Prostate gland (tissue), 2 donors: ENCODE measurements at regions not wholly inside any gene's neighbourhood (a gene's known extent, or its start where the extent isn't known, plus 50 kb on each side); places are given as distances from the start of the nearest gene placed in this dataset.

Experiments used
- POLR2A ChIP-seq: fragments of 450-650 bp; IDR thresholded peaks from one replicate; pipeline ENCODE4 v1.6.1; 2016; ENCODE audit warnings: antibody characterized with exemption, mild to moderate bottlenecking
- POLR2AphosphoS5 ChIP-seq: sonication (generic); formaldehyde crosslinking; IDR thresholded peaks from one replicate; pipeline ENCODE4 v1.6.1; 2017; ENCODE audit warnings: antibody characterized with exemption
- TF ChIP-seq, protein P1 (sequence below), 4 experiments: fragments of 200-600 bp in 2 of 4; fragments of 450-650 bp in 2 of 4; sonication (generic) in 2 of 4; IDR thresholded peaks; 1 replicate in 3 of 4; 2 replicates in 1 of 4; pipeline ENCODE4 v1.5.1; 2016 to 2019; ENCODE audit warnings: antibody characterized with exemption in 4 of 4, mild to moderate bottlenecking in 2 of 4, moderate library complexity in 2 of 4

DNA sequence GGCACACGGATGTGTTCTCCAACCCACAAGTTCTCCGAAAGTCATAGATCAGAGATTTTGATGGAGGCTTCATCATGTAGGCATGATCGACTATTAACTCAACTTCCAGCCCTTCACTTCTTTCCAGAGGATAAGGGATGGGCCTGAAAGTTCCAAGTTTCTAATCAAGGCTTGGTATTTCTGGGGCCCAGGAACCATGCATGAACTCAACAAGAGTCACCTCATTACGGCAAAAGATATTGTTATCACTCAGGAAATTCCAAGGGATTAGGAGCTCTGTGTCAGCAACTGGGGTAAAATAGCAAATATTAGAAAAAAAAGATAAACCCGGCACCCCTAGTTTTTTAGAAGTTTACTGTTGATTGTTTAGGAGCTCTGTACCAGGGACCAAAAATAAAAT, 240.1 kb upstream of the PPP1R2C start:
- TF ChIP-seq, protein P1, sequence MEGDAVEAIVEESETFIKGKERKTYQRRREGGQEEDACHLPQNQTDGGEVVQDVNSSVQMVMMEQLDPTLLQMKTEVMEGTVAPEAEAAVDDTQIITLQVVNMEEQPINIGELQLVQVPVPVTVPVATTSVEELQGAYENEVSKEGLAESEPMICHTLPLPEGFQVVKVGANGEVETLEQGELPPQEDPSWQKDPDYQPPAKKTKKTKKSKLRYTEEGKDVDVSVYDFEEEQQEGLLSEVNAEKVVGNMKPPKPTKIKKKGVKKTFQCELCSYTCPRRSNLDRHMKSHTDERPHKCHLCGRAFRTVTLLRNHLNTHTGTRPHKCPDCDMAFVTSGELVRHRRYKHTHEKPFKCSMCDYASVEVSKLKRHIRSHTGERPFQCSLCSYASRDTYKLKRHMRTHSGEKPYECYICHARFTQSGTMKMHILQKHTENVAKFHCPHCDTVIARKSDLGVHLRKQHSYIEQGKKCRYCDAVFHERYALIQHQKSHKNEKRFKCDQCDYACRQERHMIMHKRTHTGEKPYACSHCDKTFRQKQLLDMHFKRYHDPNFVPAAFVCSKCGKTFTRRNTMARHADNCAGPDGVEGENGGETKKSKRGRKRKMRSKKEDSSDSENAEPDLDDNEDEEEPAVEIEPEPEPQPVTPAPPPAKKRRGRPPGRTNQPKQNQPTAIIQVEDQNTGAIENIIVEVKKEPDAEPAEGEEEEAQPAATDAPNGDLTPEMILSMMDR (IDR thresholded peaks at IDR 0.05), result no peak
- no peak for TF ChIP-seq POLR2AphosphoS5
- TF ChIP-seq POLR2A, result no peak
